HS-5 (cell line): ENCODE measurements at regions not wholly inside any gene's neighbourhood (a gene's known extent, or its start where the extent isn't known, plus 50 kb on each side); places are given as distances from the start of the nearest gene placed in this dataset.
"Not testable (repeated sequence)": the region's sequence is repeated elsewhere in the genome, so short reads cannot be mapped to it uniquely, and the experiment has no call there.

Source experiments
- DNase-seq: peaks from one replicate; pipeline ENCODE4 v3.0.0-alpha.2; 2012; ENCODE audit warnings: low read depth

- no peak for DNase-seq
Measured at GRCh38 chr11:81420668-81421250, 1312.9 kb downstream of the FAM181B start.

- no peak for DNase-seq
Measured at GRCh38 chr11:81397316-81397715, 1336.3 kb downstream of the FAM181B start.

- DNase-seq: no peak
Measured at GRCh38 chr11:81394311-81394710, 1339.4 kb downstream of the FAM181B start.

- no peak for DNase-seq
Measured at GRCh38 chr11:81388326-81388725, 1345.3 kb downstream of the FAM181B start.

GRCh38 chr11:81380395-81380794 lies 1353.3 kb downstream of the FAM181B start:
- no peak for DNase-seq

- DNase-seq: no peak
Measured at GRCh38 chr11:81377418-81377817, 1356.2 kb downstream of the FAM181B start.

GRCh38 chr11:81373986-81374385 lies 1359.7 kb downstream of the FAM181B start:
- DNase-seq: no peak

GRCh38 chr11:81368192-81368591 lies 1365.5 kb downstream of the FAM181B start:
- DNase-seq: no peak

GRCh38 chr11:81365496-81365895 lies 1368.2 kb downstream of the FAM181B start:
- DNase-seq: no peak

GRCh38 chr11:81359476-81359875 lies 1374.2 kb downstream of the FAM181B start:
- DNase-seq: no peak

GRCh38 chr11:81345609-81346008 lies 1388.1 kb downstream of the FAM181B start:
- DNase-seq: no peak

- DNase-seq: no peak
Measured at GRCh38 chr11:81342966-81343365, 1390.7 kb downstream of the FAM181B start.

- DNase-seq: no peak
Measured at GRCh38 chr11:81340225-81340624, 1393.4 kb downstream of the FAM181B start.

GRCh38 chr11:81339521-81339920 lies 1394.1 kb downstream of the FAM181B start:
- DNase-seq: no peak

- DNase-seq: no peak
Measured at GRCh38 chr11:81337756-81338155, 1395.9 kb downstream of the FAM181B start.

- DNase-seq: no peak
Measured at GRCh38 chr11:81332276-81332675, 1401.4 kb downstream of the FAM181B start.

GRCh38 chr11:81331611-81332235 lies 1401.9 kb downstream of the FAM181B start:
- no peak for DNase-seq

GRCh38 chr11:81331088-81331487 lies 1402.6 kb downstream of the FAM181B start:
- DNase-seq: no peak

- DNase-seq: no peak
Measured at GRCh38 chr11:81303038-81303664, 1430.5 kb downstream of the FAM181B start.

- DNase-seq: no peak
Measured at GRCh38 chr11:81301166-81301830, 1432.4 kb downstream of the FAM181B start.

GRCh38 chr11:81286959-81287358 lies 1446.7 kb downstream of the FAM181B start:
- DNase-seq: no peak

- DNase-seq: no peak
Measured at GRCh38 chr11:81286550-81286949, 1447.1 kb downstream of the FAM181B start.

GRCh38 chr11:81280228-81280627 lies 1453.4 kb downstream of the FAM181B start:
- DNase-seq: not testable (repeated sequence)
